ENCODE measurements at regions not wholly inside any gene's neighbourhood (a gene's known extent, or its start where the extent isn't known, plus 50 kb on each side); places are given as distances from the start of the nearest gene placed in this dataset.

DNA sequence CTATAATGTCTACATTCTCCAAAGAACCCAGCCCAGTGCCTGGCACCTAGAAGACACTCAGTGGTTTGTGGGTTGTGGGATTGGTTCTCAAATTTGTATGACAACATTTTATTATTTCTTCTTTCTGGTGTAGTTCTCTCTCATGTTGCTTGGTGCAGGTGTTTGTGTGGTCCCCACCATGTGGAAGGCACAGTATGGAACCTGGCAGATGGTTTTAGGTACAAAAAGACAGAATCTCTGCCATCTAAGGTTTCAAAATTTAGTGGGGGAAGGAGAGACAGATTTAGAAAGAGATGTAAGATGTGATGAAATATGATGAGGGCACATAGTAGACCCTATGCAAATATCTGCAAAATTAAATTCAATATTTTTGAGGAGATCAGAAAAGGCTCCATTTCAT, 323.8 kb downstream of the CDK5RAP2 start:
- intact Hi-C loops (cut with micrococcal nuclease; ENCODE audit: unreplicated experiment), result no loop called here
- Histone ChIP-seq H3K79me2 (ENCODE audit: insufficient read depth, low read depth, low read length) (no peaks in the 10 kb centered on the region), H4K20me1 (ENCODE audit: insufficient read depth, low read length) (no peaks in the 10 kb centered on the region), H3K9me3 (ENCODE audit: low read length) (no peaks in the 10 kb centered on the region), H3K4me3 (ENCODE audit: low read depth, low read length, poor library complexity, severe bottlenecking) (no peak overlapping the region), H3K36me3 (ENCODE audit: insufficient read depth, low read length) (no peaks in the 10 kb centered on the region), H3K4me1 (ENCODE audit: insufficient read depth, low read length, poor library complexity, severe bottlenecking) (no peaks in the 10 kb centered on the region), H2AFZ (ENCODE audit: low read length) (no peak overlapping the region), H3K9me2 (ENCODE audit: insufficient read depth, low read length) (no peaks in the 10 kb centered on the region), H3K4me2 (ENCODE audit: low read length) (no peak overlapping the region), H3K27ac (ENCODE audit: low read depth, low read length, poor library complexity, severe bottlenecking) (no peak overlapping the region)
- BruUV-seq (replicated peaks), result no TSS peak
- TF ChIP-seq, protein P1, sequence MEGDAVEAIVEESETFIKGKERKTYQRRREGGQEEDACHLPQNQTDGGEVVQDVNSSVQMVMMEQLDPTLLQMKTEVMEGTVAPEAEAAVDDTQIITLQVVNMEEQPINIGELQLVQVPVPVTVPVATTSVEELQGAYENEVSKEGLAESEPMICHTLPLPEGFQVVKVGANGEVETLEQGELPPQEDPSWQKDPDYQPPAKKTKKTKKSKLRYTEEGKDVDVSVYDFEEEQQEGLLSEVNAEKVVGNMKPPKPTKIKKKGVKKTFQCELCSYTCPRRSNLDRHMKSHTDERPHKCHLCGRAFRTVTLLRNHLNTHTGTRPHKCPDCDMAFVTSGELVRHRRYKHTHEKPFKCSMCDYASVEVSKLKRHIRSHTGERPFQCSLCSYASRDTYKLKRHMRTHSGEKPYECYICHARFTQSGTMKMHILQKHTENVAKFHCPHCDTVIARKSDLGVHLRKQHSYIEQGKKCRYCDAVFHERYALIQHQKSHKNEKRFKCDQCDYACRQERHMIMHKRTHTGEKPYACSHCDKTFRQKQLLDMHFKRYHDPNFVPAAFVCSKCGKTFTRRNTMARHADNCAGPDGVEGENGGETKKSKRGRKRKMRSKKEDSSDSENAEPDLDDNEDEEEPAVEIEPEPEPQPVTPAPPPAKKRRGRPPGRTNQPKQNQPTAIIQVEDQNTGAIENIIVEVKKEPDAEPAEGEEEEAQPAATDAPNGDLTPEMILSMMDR (conservative IDR thresholded peaks at IDR 0.05; ENCODE audit: low read length), result no peak
- no peak for TF ChIP-seq EZH2phosphoT487 (IDR thresholded peaks at IDR 0.05; ENCODE audit: borderline replicate concordance, low read depth, low read length)
- ChIA-PET POLR2A (no interaction called here), CTCF (ENCODE audit: unreplicated experiment) (no interaction called here)
- no peak for DNase-seq (ENCODE audit: low spot score)

DNA sequence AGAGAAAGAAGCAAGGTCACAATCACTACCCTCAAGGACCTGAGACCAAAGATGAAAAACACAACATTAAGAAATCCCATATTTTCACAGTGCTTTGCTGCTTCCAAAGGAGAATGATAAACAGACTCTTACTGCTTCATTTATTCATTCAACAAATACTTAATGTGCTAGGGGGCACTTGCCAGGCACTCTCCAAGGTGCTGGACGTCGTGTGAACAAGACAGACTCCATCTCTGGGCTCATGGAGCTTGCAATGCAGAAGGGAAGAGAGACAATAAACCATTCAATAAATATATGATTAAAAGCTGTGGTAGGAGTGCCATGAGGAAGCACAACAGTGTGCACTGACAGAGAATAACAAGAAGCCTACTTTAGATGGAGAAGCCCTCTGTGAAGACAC, 327.7 kb downstream of the CDK5RAP2 start:
- Histone ChIP-seq H3K4me3 (ENCODE audit: low read depth, low read length, poor library complexity, severe bottlenecking) (no peak overlapping the region), H3K79me2 (ENCODE audit: insufficient read depth, low read depth, low read length) (no peaks in the 10 kb centered on the region), H3K4me2 (ENCODE audit: low read length) (no peak overlapping the region), H3K36me3 (ENCODE audit: insufficient read depth, low read length) (no peaks in the 10 kb centered on the region), H4K20me1 (ENCODE audit: insufficient read depth, low read length) (no peaks in the 10 kb centered on the region), H2AFZ (ENCODE audit: low read length) (no peak overlapping the region), H3K9me2 (ENCODE audit: insufficient read depth, low read length) (no peaks in the 10 kb centered on the region), H3K27ac (ENCODE audit: low read depth, low read length, poor library complexity, severe bottlenecking) (no peak overlapping the region), H3K4me1 (ENCODE audit: insufficient read depth, low read length, poor library complexity, severe bottlenecking) (no peaks in the 10 kb centered on the region), H3K9me3 (ENCODE audit: low read length) (no peaks in the 10 kb centered on the region)
- no peak for DNase-seq (ENCODE audit: low spot score)
- intact Hi-C loops (cut with micrococcal nuclease; ENCODE audit: unreplicated experiment), result no loop called here
- POLR2A ChIA-PET, result interaction anchor here (0.6 kb wide), 1 partner anchor 606 kb away, joined by 3 read pairs; no protein-coding TSS in a partner anchor
- no peak for TF ChIP-seq EZH2phosphoT487 (IDR thresholded peaks at IDR 0.05; ENCODE audit: borderline replicate concordance, low read depth, low read length)
- TF ChIP-seq, protein P1 (conservative IDR thresholded peaks at IDR 0.05; ENCODE audit: low read length), result no peak
- CTCF ChIA-PET (ENCODE audit: unreplicated experiment), result no interaction called here
- BruUV-seq (replicated peaks), result no TSS peak

DNA sequence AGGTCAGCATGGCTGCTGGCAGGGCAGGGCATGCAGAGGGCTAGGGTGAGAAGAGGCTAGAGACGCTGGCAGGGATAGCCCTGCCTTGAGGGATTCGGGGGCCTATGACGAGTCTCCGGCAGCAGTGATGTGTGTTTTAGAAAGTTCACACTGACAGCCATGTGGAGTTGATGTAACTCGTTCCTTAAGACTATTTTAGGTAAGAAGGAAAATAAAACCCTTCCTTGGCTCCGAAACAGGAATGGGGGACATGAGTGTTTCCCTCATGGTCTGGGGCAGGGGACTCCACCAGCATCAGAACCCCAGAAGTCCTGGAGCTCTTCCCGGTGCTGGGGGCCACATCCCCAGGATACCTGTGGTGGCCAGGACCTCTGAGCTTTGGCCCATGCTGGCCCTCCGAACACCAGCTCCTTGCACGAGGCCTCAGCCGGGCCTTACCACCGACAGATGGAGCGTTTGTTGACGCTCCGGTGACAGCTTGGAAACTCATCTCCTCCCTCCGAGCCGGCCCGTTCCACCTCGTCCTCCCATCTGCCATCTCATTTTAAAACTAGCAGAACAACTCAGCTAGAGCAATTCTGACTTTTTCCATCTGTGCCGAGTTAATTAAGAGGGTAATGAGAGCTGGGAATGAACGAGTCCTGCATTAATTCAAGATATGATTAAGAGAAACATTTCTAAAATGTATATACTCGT, 337.7 kb downstream of the CDK5RAP2 start:
- no peaks in the 10 kb centered on the region for H4K20me1 ChIP-seq (ENCODE audit: insufficient read depth, low read length)
- H3K79me2 ChIP-seq (ENCODE audit: insufficient read depth, low read depth, low read length), result no peaks in the 10 kb centered on the region
- no TSS peak for BruUV-seq (replicated peaks)
- no peaks in the 10 kb centered on the region for H3K9me2 ChIP-seq (ENCODE audit: insufficient read depth, low read length)
- CTCF ChIA-PET (ENCODE audit: unreplicated experiment), result no interaction called here
- no peak overlapping the region for H3K27ac ChIP-seq (ENCODE audit: low read depth, low read length, poor library complexity, severe bottlenecking)
- intact Hi-C loops (cut with micrococcal nuclease; ENCODE audit: unreplicated experiment), result no loop called here
- H2AFZ ChIP-seq (ENCODE audit: low read length), result no peak overlapping the region
- no peaks in the 10 kb centered on the region for H3K9me3 ChIP-seq (ENCODE audit: low read length)
- no peak overlapping the region for H3K4me2 ChIP-seq (ENCODE audit: low read length)
- DNase-seq (ENCODE audit: low spot score), result no peak
- H3K36me3 ChIP-seq (ENCODE audit: insufficient read depth, low read length), result no peaks in the 10 kb centered on the region
- no peaks in the 10 kb centered on the region for H3K4me1 ChIP-seq (ENCODE audit: insufficient read depth, low read length, poor library complexity, severe bottlenecking)
- POLR2A ChIA-PET, result interaction anchor here (0.9 kb wide), 1 partner anchor 71 kb away, joined by 3 read pairs; no protein-coding TSS in a partner anchor
- TF ChIP-seq, protein P1 (conservative IDR thresholded peaks at IDR 0.05; ENCODE audit: low read length), result no peak
- TF ChIP-seq EZH2phosphoT487 (IDR thresholded peaks at IDR 0.05; ENCODE audit: borderline replicate concordance, low read depth, low read length), result no peak
- no peak overlapping the region for H3K4me3 ChIP-seq (ENCODE audit: low read depth, low read length, poor library complexity, severe bottlenecking)

Data from OCI-LY7 (cell line).